T-helper 1 cell treated with Interleukin-12 subunit alpha and Interleukin-12 subunit beta and Interleukin-4 antibody, amounts not matched to agents 30 μg/mL and 1 μg/mL, for 36 hours (primary cell): ENCODE measurements at regions not wholly inside any gene's neighbourhood (a gene's known extent, or its start where the extent isn't known, plus 50 kb on each side); places are given as distances from the start of the nearest gene placed in this dataset.

Experiments used
- H3K27ac Mint-ChIP-seq: one replicate; pipeline ENCODE4 v1.8.0; 2021; ENCODE audit warnings: mild to moderate bottlenecking, mixed read lengths
- H3K27me3 Mint-ChIP-seq: one replicate; pipeline ENCODE4 v1.8.0; 2021; ENCODE audit warnings: low read depth, mixed read lengths
- H3K36me3 Mint-ChIP-seq: one replicate; pipeline ENCODE4 v1.8.0; 2021; ENCODE audit warnings: low read depth, mixed read lengths
- H3K4me1 Mint-ChIP-seq: one replicate; pipeline ENCODE4 v1.8.0; 2021; ENCODE audit warnings: low read depth, mixed read lengths
- H3K4me3 Mint-ChIP-seq: one replicate; pipeline ENCODE4 v1.8.0; 2021; ENCODE audit warnings: mild to moderate bottlenecking, moderate library complexity, mixed read lengths
- H3K9me3 Mint-ChIP-seq: one replicate; pipeline ENCODE4 v1.8.0; 2021; ENCODE audit warnings: mixed read lengths

DNA sequence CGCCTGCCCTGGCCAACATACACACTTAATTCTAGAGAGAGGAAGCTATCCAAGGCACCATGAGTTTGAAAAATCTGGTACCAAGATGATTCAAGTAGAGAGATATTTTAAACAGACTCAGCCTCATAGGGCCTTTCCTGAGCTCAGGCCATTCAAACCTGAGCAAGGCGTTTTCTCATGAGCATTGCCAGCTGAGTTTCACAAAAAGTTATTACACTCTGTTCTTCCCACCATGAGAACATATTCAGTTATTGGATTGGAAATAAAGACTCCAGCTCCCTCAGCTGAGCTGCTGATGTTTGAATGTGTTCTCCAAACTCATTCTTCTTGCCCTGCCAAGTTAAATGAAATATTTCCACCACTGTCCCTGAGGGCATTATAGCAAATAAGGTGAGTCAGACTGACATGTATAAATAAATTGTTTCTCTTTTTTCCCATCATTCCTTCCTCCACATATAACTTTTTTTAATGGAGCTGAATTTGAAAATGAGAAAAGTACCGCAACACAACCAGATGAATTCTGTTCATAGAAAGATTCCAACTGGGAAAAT, 429.6 kb downstream of the RAB28 start:
- Mint-ChIP-seq H3K36me3 (no peaks in the 10 kb centered on the region), H3K4me1 (no peaks in the 10 kb centered on the region), H3K27ac (no peak overlapping the region), H3K4me3 (no peak overlapping the region), H3K27me3 (no peaks in the 10 kb centered on the region), H3K9me3 (no peaks in the 10 kb centered on the region)

GRCh38 chr4:13047591-13047990, 436.5 kb downstream of the RAB28 start:
- H3K4me1 Mint-ChIP-seq = no peaks in the 10 kb centered on the region
- H3K27me3 Mint-ChIP-seq = no peaks in the 10 kb centered on the region
- no peak overlapping the region for H3K4me3 Mint-ChIP-seq
- no peak overlapping the region for H3K27ac Mint-ChIP-seq
- no peaks in the 10 kb centered on the region for H3K36me3 Mint-ChIP-seq
- H3K9me3 Mint-ChIP-seq = peaks cover 5% of the 10 kb centered on the region

DNA sequence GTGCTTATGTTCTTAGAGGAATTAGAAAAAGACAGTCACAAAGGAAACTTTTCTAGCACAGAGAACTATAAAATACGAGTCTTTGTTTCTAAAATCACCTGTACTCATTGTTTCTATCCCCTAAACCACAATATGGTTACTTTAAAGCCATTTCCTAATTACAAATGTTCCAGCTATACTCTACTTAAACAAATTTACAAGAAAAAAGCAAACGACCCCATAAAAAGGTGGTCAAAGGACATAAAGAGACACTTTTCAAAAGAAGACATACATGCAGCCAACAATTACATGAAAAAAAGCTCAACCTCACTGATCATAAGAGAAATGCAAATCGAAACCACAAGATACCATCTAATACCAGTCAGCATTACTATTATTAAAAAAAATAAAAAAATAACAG, 447.3 kb downstream of the RAB28 start:
- peaks cover 17% of the 10 kb centered on the region for H3K9me3 Mint-ChIP-seq
- no peak overlapping the region for H3K27ac Mint-ChIP-seq
- H3K4me3 Mint-ChIP-seq = no peak overlapping the region
- H3K4me1 Mint-ChIP-seq = no peaks in the 10 kb centered on the region
- no peaks in the 10 kb centered on the region for H3K36me3 Mint-ChIP-seq
- H3K27me3 Mint-ChIP-seq = no peaks in the 10 kb centered on the region

- no peaks in the 10 kb centered on the region for H3K27me3 Mint-ChIP-seq
- peaks cover 19% of the 10 kb centered on the region for H3K9me3 Mint-ChIP-seq
- H3K36me3 Mint-ChIP-seq = no peaks in the 10 kb centered on the region
- H3K27ac Mint-ChIP-seq = no peak overlapping the region
- no peaks in the 10 kb centered on the region for H3K4me1 Mint-ChIP-seq
- H3K4me3 Mint-ChIP-seq = no peak overlapping the region
Measured at GRCh38 chr4:13032936-13033335, 451.2 kb downstream of the RAB28 start.

DNA sequence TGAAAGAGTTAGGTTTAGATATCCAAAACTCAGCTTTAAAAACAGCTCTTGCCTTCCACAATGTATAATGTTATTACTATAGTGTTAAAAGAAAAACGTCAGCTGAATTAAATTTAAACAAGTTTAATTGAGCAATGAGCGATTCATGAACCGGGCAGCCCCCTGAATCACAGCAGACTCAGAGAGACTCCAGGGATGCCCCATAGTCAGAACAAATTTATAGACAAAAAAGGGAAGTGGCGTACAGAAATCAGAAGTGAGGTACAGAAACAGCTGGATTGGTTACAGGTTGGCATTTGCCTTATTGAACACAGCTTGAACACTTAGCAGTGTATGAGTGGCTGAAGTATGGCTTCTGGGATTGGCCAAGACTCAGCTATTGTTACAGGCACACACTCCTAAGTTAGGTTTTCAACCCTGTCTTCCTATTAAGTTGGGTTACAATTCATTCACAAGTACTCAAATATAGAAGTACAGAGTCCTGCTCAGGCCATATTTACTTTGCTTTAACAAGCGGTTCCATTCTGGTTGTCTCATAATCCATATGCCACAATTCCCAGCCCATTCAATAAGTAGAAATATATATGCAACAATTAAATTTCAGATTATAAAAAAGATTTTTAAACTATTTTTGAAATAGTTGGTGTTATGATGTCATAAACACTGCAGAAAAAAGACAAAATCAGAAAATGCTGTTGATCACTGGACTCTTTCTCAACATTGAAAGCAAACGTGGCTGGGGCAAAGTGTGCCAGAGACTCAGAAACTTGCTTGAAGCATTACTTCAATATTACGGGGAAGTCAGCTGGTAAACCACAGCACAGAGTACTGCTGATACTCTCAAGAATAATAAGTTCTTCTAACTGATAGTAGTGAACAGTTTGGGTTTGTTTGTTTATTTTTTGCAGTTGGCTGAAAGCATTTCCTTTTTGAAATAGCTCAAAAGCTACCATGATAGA, 459.7 kb downstream of the RAB28 start:
- H3K36me3 Mint-ChIP-seq = no peaks in the 10 kb centered on the region
- H3K27ac Mint-ChIP-seq = no peak overlapping the region
- H3K9me3 Mint-ChIP-seq = peaks cover 3% of the 10 kb centered on the region
- H3K4me1 Mint-ChIP-seq = no peaks in the 10 kb centered on the region
- H3K4me3 Mint-ChIP-seq = no peak overlapping the region
- H3K27me3 Mint-ChIP-seq = no peaks in the 10 kb centered on the region

DNA sequence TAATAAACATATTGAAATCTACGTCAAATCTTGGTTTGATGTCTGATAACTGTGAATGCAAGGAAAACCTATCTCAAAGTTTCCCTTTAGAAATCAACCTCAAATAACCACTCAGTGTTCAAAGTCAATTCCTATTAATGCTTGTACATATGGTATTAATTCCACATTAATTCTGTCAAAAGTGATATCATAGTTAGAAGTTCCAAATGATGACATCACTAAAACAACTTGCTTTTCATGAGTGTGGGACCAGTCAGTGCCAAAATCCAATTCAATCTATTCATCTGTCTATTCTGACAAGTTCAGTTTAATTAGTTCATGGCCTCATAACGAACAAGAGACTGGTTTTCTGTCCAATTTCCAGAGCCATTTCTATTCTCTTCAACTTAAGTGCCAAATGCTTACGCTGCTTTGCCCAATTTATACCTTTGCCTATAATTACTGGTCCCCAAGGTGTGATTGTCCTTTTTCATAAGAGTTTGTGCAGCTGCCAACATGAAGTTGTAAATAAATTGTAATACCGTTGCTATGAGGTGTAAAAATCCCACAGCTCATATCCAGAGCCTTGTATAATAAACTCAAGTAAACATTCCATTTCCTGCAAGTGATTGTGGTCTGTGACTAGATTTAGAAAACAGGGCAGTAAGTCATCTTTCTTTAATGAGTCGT, 476.2 kb downstream of the RAB28 start:
- Mint-ChIP-seq H3K27me3 (no peaks in the 10 kb centered on the region), H3K4me1 (no peaks in the 10 kb centered on the region), H3K4me3 (no peak overlapping the region), H3K9me3 (peaks cover 4% of the 10 kb centered on the region), H3K36me3 (no peaks in the 10 kb centered on the region), H3K27ac (no peak overlapping the region)

- Mint-ChIP-seq H3K4me1 (no peaks in the 10 kb centered on the region), H3K27me3 (no peaks in the 10 kb centered on the region), H3K27ac (no peak overlapping the region), H3K9me3 (peaks cover 7% of the 10 kb centered on the region), H3K4me3 (no peak overlapping the region), H3K36me3 (no peaks in the 10 kb centered on the region)
Measured at GRCh38 chr4:12993923-12994322, 490.2 kb downstream of the RAB28 start.

DNA sequence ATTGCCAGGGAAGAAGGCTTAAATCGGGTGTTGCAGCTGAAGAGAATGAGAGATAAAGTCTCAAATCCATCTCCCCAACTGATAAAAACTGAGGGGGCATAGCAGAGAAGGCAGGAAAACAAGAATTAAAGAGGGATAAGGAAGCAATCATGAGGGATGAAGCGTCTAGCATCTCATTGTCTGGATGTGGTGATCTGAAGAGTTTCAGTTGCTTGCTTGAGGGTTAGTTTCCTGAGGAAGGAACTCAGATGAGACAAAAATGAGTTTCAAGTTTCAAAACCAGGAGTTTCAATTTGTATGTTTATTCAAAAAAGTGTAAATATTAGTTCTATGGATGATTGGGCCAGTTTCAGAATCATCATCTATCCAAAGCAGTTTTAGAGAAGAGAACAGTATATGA, 496.9 kb downstream of the RAB28 start:
- Mint-ChIP-seq H3K4me1 (no peaks in the 10 kb centered on the region), H3K27me3 (no peaks in the 10 kb centered on the region), H3K36me3 (no peaks in the 10 kb centered on the region), H3K9me3 (peaks cover 4% of the 10 kb centered on the region), H3K27ac (no peak overlapping the region), H3K4me3 (no peak overlapping the region)

DNA sequence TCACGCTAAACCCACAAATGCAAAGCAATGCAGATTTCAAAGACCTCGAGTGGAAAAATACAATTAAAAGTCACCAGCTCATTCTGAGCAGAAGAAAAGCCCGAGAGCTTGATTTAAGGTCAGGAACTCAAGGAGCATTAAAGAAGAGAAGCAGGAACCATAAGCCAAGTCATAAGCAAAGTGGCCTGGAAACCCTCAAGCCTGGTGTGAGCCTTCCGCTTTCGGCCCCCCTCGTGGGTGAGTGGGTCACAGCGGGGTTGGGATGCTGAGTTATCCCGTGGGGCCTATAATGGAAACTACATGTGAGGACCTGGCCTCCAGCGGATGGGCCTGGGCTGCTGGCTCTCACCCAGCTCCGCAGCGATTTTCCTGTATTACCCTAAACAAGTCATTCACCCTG, 504.3 kb downstream of the RAB28 start:
- H3K4me3 Mint-ChIP-seq = no peak overlapping the region
- H3K9me3 Mint-ChIP-seq = peaks cover 9% of the 10 kb centered on the region
- no peaks in the 10 kb centered on the region for H3K36me3 Mint-ChIP-seq
- H3K4me1 Mint-ChIP-seq = no peaks in the 10 kb centered on the region
- no peak overlapping the region for H3K27ac Mint-ChIP-seq
- no peaks in the 10 kb centered on the region for H3K27me3 Mint-ChIP-seq

DNA sequence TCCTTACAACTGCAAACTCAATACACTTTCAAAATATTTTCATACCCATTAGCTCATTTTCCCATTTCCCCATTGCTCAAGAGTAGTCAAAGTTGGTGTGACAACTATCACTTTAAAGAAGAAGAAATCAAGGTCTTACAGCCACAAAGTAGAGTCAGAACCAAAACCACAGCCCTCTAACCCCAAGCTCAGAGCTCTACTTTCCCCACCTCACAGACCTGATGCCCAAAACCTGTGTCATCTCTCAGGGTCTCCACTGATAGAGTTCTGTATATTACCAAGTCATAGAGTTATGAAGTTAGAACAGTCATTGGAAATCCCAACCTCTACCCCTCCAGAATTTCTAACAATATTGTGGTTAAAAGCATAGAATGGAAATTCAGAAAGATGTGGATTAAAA, 505.8 kb downstream of the RAB28 start:
- Mint-ChIP-seq H3K27ac (no peak overlapping the region), H3K27me3 (no peaks in the 10 kb centered on the region), H3K4me3 (no peak overlapping the region), H3K36me3 (no peaks in the 10 kb centered on the region), H3K9me3 (peaks cover 12% of the 10 kb centered on the region), H3K4me1 (no peaks in the 10 kb centered on the region)

DNA sequence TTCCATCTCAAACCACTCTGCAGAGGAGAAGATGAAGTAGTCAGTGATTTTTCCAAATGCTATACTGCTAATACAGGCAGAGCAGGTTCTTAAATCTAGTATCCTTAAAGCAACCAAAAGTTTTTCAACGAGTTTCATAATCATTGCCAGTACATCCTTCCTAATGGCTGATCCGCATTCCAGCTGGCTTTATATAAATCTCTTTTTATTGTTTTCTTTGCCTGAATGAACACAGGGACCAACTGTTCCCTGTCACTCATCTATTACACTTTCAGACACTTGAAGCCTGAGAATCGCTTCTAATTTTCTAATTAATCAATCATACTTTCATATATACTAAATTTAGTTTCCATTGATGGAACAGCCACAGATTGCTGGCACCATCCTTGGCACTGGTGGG, 508.6 kb downstream of the RAB28 start:
- H3K4me3 Mint-ChIP-seq = no peak overlapping the region
- H3K9me3 Mint-ChIP-seq = peaks cover 4% of the 10 kb centered on the region
- H3K27ac Mint-ChIP-seq = no peak overlapping the region
- H3K4me1 Mint-ChIP-seq = no peaks in the 10 kb centered on the region
- no peaks in the 10 kb centered on the region for H3K36me3 Mint-ChIP-seq
- no peaks in the 10 kb centered on the region for H3K27me3 Mint-ChIP-seq

DNA sequence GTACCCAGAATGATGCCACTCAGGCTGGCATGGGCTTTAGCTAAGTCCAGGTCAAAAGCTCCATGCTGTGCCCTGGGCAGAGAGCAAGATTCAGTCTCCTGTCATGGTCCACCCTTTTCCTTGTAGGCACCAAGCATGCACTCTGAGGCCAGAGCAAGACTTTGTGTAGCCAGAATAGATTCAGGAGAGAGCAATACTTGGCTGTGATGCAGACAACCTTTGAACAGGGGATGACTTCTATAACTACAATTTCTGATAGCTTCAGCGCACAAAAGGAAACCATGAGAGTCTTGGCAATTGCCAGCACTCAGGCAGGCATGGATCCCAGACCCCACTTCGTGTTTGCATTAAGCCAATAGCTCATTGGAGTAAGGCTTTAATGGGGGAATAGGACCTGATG, 510.6 kb downstream of the RAB28 start:
- no peaks in the 10 kb centered on the region for H3K27me3 Mint-ChIP-seq
- no peaks in the 10 kb centered on the region for H3K36me3 Mint-ChIP-seq
- no peaks in the 10 kb centered on the region for H3K4me1 Mint-ChIP-seq
- no peak overlapping the region for H3K27ac Mint-ChIP-seq
- no peak overlapping the region for H3K4me3 Mint-ChIP-seq
- H3K9me3 Mint-ChIP-seq = peaks cover 4% of the 10 kb centered on the region

DNA sequence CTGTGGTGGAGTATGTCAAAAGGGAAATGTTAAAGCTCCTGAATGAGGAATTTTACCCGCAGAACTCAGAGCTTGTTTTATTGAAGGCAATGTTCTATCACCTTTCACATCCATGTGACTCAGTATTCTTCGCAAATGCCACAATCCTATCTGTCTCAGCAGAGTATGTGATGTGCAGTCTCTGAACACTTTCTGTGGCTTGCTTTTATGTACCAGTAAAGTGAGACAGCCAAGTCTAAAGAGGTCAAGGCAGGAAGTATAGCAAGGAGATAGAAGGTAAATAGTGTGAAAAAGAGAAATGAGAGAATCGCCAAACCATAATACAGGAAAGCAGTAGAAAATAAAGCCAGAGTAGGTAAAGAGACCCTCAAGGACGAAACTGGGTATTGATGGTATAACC, 515.8 kb downstream of the RAB28 start:
- Mint-ChIP-seq H3K36me3 (no peaks in the 10 kb centered on the region), H3K4me3 (no peak overlapping the region), H3K27me3 (no peaks in the 10 kb centered on the region), H3K9me3 (no peaks in the 10 kb centered on the region), H3K4me1 (no peaks in the 10 kb centered on the region), H3K27ac (no peak overlapping the region)

GRCh38 chr4:12966726-12967125, 517.4 kb downstream of the RAB28 start:
- no peak overlapping the region for H3K27ac Mint-ChIP-seq
- no peaks in the 10 kb centered on the region for H3K36me3 Mint-ChIP-seq
- no peaks in the 10 kb centered on the region for H3K9me3 Mint-ChIP-seq
- no peak overlapping the region for H3K4me3 Mint-ChIP-seq
- no peaks in the 10 kb centered on the region for H3K4me1 Mint-ChIP-seq
- no peaks in the 10 kb centered on the region for H3K27me3 Mint-ChIP-seq

DNA sequence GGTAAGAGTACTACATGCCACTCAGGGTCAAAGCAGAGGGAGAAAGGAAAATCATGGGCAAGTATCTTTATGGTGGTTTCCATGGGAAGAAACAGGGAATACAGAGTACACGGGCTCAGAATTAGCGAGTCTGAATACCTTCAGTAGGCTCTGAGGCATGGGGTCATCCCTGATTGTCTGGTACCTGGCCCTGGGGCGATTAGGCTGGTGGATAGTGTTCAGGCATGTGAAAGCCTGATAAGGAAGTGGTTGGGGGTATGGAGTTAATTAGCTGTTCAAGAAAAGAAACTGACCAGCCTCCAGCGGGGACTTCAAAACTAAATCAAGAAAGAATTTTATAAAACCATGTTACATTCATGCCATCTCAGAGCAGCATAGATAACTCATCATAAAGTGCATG, 518.8 kb downstream of the RAB28 start:
- Mint-ChIP-seq H3K4me3 (no peak overlapping the region), H3K27me3 (no peaks in the 10 kb centered on the region), H3K27ac (no peak overlapping the region), H3K4me1 (no peaks in the 10 kb centered on the region), H3K9me3 (no peaks in the 10 kb centered on the region), H3K36me3 (no peaks in the 10 kb centered on the region)
